HG02885 (cell line): ENCODE measurements at regions not wholly inside any gene's neighbourhood (a gene's known extent, or its start where the extent isn't known, plus 50 kb on each side); places are given as distances from the start of the nearest gene placed in this dataset.
"Not testable (repeated sequence)": the region's sequence is repeated elsewhere in the genome, so short reads cannot be mapped to it uniquely, and the experiment has no call there.

Source experiments
- ATAC-seq: cut with Tn5 transposase; IDR thresholded peaks from one replicate; pipeline ENCODE4 v1.9.1; 2021; ENCODE audit warnings: mild to moderate bottlenecking; ENCODE audit not compliant: unreplicated experiment, poor library complexity

GRCh38 chr10:22087402-22087738 lies 83.8 kb upstream of the DNAJC1 start:
- no peak for ATAC-seq

GRCh38 chr10:22086730-22087401 lies 83.3 kb upstream of the DNAJC1 start:
- no peak for ATAC-seq

- not testable (repeated sequence) for ATAC-seq
Observed at GRCh38 chr10:22079921-22080320, 76.4 kb upstream of the DNAJC1 start.

- ATAC-seq: no peak
Observed at GRCh38 chr10:22071332-22071731, 67.8 kb upstream of the DNAJC1 start.

GRCh38 chr10:22067091-22067490 lies 63.6 kb upstream of the DNAJC1 start:
- no peak for ATAC-seq

GRCh38 chr10:22060984-22061383 lies 57.5 kb upstream of the DNAJC1 start:
- ATAC-seq: not testable (repeated sequence)

GRCh38 chr10:22058201-22058600 lies 54.7 kb upstream of the DNAJC1 start:
- no peak for ATAC-seq

GRCh38 chr10:22054961-22055360 lies 51.4 kb upstream of the DNAJC1 start:
- no peak for ATAC-seq
